Stimulated activated naive B cell treated with anti-CD40 and anti-IgM and Interleukin-4, amounts not matched to agents 10 μg/mL and 1 μg/mL and 100 μg/mL, for 72 hours (primary cell): ENCODE measurements at regions not wholly inside any gene's neighbourhood (a gene's known extent, or its start where the extent isn't known, plus 50 kb on each side); places are given as distances from the start of the nearest gene placed in this dataset.

Experiments used
- ATAC-seq, 2 donors: fragments of 150-1000 bp; cut with Tn5 transposase; replicated peaks; 2 replicates each; pipeline ENCODE4 v1.10.0; 2021; ENCODE audit warnings: moderate library complexity in 1 of 2
- DNase-seq: peaks from one replicate; pipeline ENCODE4 v3.0.0; 2021
- H3K27ac Mint-ChIP-seq: one replicate; pipeline ENCODE4 v1.8.0; 2022; ENCODE audit warnings: mild to moderate bottlenecking, mixed read lengths
- H3K27me3 Mint-ChIP-seq, 2 donors: one replicate each; pipeline ENCODE4 v1.8.0; 2022; ENCODE audit warnings: mixed read lengths in 2 of 2
- H3K36me3 Mint-ChIP-seq, 2 donors: one replicate each; pipeline ENCODE4 v1.8.0; 2022; ENCODE audit warnings: mixed read lengths in 2 of 2, mild to moderate bottlenecking in 1 of 2
- H3K4me1 Mint-ChIP-seq, 2 donors: one replicate each; pipeline ENCODE4 v1.8.0; 2022; ENCODE audit warnings: mixed read lengths in 2 of 2, mild to moderate bottlenecking in 1 of 2
- H3K4me3 Mint-ChIP-seq, 2 donors: one replicate each; pipeline ENCODE4 v1.8.0; 2022; ENCODE audit warnings: mild to moderate bottlenecking in 2 of 2, mixed read lengths in 2 of 2, moderate library complexity in 1 of 2
- H3K9me3 Mint-ChIP-seq, 2 donors: one replicate each; pipeline ENCODE4 v1.8.0; 2022; ENCODE audit warnings: mixed read lengths in 2 of 2, mild to moderate bottlenecking in 1 of 2

DNA sequence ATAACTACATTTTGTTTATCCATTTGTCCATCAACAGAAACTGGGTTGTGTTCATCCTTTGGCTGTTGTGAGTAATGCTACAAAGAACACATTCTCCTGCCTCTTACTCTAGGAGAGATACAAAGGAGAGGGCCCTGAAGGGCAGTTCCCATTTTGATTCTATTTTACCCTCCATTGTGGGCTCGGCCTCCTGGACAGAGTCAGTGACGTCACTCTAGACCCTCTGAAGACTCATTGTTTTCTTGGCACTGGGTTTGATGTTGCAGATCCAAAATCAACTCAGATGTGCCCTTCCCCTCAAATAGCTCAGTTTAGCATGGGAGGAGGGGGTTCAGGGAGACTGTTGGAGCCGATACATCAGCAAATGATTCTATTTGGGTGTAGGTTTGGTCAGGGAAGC is 280.9 kb downstream of the UTP18 start:
- no peak overlapping the region for H3K4me3 Mint-ChIP-seq
- H3K4me1 Mint-ChIP-seq = no peaks in the 10 kb centered on the region
- ATAC-seq (no peak), DNase-seq (no peak)
- no peak overlapping the region for H3K27ac Mint-ChIP-seq
- no peaks in the 10 kb centered on the region for H3K36me3 Mint-ChIP-seq
- peaks cover 4 to 7% of the 10 kb centered on the region in 2 donors for H3K27me3 Mint-ChIP-seq
- peaks cover 0 to 3% of the 10 kb centered on the region in 2 donors for H3K9me3 Mint-ChIP-seq

DNA sequence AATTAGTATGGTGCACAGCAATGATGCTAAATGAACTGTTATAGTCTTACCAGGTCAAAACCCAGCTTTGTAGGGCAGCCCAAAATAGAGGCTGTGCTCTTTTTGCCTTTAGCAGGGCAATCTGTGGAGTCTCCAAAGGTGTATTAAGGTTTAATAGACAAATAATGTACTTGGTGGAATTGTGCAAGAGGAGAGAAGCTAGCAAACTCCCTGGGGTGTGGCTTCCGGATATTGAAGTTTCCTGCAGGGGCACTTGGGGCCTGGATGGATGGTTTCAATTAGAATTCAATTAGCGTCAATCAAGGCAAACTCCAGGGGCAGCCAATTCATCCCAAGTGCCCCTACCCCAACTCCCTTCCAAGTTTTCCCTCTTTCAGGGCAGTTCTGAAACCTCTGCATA is 285.8 kb downstream of the UTP18 start:
- ATAC-seq (no peak), DNase-seq (no peak)
- Mint-ChIP-seq H3K9me3 (peaks cover 0 to 4% of the 10 kb centered on the region in 2 donors), H3K36me3 (no peaks in the 10 kb centered on the region), H3K27ac (no peak overlapping the region), H3K4me1 (no peaks in the 10 kb centered on the region), H3K4me3 (no peak overlapping the region), H3K27me3 (no peaks in the 10 kb centered on the region)

DNA sequence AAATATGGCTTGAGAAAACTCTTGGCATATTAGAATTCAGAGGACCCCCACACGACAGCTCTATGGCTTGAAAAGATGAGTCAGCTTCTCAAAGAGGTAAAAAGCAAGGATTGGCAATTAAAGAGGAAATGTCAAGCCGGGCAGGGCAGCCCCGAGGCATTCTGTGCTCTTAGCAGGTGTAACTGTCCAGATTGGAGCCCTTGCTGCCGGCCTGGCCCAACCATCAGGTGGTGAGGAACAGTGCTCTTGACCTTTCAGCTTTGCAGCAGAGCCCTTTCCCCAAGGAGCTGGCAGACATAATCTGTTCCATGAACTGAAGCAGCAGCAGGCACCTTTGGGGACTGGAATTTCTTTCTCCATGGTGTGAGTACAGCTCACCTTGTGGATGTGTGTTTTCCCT is 287.8 kb downstream of the UTP18 start:
- Mint-ChIP-seq H3K27ac (no peak overlapping the region), H3K4me3 (no peak overlapping the region), H3K27me3 (peaks cover 6 to 7% of the 10 kb centered on the region in 2 donors), H3K36me3 (no peaks in the 10 kb centered on the region), H3K9me3 (peaks cover 0 to 4% of the 10 kb centered on the region in 2 donors), H3K4me1 (no peaks in the 10 kb centered on the region)
- ATAC-seq (no peak), DNase-seq (no peak)

DNA sequence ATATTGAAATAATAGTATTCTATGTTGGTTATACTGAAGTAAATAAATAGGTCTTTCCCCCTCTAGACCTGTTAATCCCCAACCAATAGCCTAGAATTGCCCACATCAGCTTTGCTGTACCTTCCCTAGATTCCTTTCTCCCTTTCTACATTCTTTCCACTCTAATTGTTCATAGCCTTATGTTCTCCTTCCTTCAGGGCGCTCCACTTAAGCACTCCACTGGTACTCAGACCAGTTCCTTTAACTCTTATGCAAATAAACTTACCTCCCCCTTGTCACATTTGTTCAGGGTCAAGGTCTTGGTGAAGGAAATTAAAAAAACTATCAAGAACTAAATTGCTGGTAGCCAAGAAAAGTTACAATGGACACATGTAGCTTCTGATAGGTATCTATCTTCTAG is 294.8 kb downstream of the UTP18 start:
- Mint-ChIP-seq H3K27me3 (peaks cover 12 to 18% of the 10 kb centered on the region in 2 donors), H3K9me3 (no peaks in the 10 kb centered on the region), H3K36me3 (no peaks in the 10 kb centered on the region), H3K4me1 (no peaks in the 10 kb centered on the region), H3K4me3 (no peak overlapping the region), H3K27ac (no peak overlapping the region)
- ATAC-seq (no peak), DNase-seq (no peak)

DNA sequence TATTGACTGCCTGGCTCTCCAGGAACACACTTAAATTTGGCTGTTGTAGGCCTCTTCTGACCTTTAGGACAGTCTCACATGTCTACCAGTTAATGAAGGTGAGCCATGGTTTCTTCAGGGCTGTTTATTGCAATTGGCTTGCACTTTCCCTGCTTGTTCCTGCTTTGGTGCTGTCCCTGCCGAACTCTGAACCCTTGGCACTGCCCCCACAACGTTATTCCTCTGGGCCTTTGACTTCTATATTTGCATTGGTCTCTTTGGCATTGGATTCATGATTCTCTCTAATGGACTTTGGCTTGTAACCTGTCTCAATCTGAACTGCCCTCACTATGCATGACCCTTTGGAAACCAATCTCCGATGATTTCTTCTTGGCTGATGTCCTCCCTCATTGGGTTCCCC is 299.4 kb downstream of the UTP18 start:
- DNase-seq = no peak
- peaks cover 20 to 32% of the 10 kb centered on the region in 2 donors for H3K27me3 Mint-ChIP-seq

DNA sequence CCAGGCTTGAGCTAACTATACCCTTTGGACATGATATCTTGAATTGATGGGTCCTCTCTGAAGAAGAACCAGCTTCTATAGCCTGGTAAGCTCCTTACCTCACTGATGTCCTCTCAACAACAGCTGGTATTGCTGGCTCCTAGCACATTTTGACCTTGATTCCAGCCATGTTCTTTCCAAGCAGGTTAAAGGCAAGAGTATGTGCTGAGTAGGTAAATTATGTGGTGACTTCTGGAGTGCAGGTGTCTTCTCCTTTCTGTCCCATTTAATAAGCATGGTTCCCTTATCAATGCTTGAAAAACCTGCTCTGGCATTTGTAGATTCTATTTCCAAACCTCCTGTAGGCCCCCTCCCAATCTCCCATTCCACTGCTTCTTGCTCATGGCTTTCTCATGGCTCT is 300.1 kb downstream of the UTP18 start:
- H3K9me3 Mint-ChIP-seq = peaks cover 0 to 3% of the 10 kb centered on the region in 2 donors
- no peaks in the 10 kb centered on the region for H3K36me3 Mint-ChIP-seq
- DNase-seq = no peak
- H3K27me3 Mint-ChIP-seq = peaks cover 20 to 26% of the 10 kb centered on the region in 2 donors
- H3K27ac Mint-ChIP-seq = no peak overlapping the region
- ATAC-seq = no peak
- H3K4me3 Mint-ChIP-seq = no peak overlapping the region
- no peaks in the 10 kb centered on the region for H3K4me1 Mint-ChIP-seq

More for the DNA sequence above, 299.4 kb downstream of the UTP18 start:
- Mint-ChIP-seq H3K4me1 (no peaks in the 10 kb centered on the region), H3K27ac (no peak overlapping the region), H3K9me3 (peaks cover 0 to 3% of the 10 kb centered on the region in 2 donors), H3K4me3 (no peak overlapping the region), H3K36me3 (no peaks in the 10 kb centered on the region)
- no peak for ATAC-seq

DNA sequence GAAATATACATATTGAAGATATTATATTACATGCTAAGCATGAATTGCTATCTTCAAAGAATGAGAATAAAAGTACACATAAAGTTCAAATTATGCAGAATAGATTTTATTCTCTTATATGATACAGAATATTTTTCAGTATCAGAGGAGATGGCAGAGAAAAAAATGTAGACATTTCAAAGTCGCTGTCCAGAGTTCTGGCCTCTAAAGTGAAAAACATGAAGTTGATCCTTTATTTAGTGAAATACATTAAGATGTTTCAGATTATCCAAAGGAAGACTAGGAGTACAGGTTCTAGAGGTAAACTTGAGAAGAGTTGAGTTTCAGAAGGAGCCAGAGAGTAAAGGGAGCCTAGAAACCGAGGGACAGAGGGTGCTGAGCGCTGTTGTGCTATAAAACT is 303.6 kb downstream of the UTP18 start:
- Mint-ChIP-seq H3K4me1 (no peaks in the 10 kb centered on the region), H3K27ac (no peak overlapping the region), H3K27me3 (peaks cover 16 to 32% of the 10 kb centered on the region in 2 donors), H3K9me3 (peaks cover 0 to 9% of the 10 kb centered on the region in 2 donors), H3K4me3 (no peak overlapping the region), H3K36me3 (no peaks in the 10 kb centered on the region)
- ATAC-seq (no peak), DNase-seq (no peak)

DNA sequence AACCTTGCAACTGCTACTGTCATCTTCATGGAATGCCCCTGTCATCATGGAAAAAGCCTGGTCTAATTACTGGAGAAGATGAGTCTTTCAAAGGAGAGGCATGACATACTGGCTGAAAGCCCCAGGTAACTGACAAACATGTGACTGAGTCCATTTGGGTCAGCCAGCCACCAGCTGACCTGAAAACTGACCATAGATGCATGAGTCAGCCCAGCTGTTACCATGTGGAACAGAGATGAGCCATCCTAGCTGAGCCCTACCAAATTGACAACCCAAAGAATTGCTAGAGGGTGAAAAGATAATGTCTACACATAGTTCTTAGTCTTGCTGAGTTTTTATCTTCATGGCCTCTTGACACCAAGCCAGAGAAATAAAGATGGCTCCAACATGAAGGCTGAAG is 311.8 kb downstream of the UTP18 start:
- peaks cover 4 to 5% of the 10 kb centered on the region in 2 donors for H3K27me3 Mint-ChIP-seq
- no peaks in the 10 kb centered on the region for H3K4me1 Mint-ChIP-seq
- ATAC-seq = no peak
- no peaks in the 10 kb centered on the region for H3K36me3 Mint-ChIP-seq
- H3K27ac Mint-ChIP-seq = no peak overlapping the region
- no peak overlapping the region for H3K4me3 Mint-ChIP-seq
- H3K9me3 Mint-ChIP-seq = peaks cover 8 to 10% of the 10 kb centered on the region in 2 donors
- DNase-seq = no peak
